ENCODE measurements at regions not wholly inside any gene's neighbourhood (a gene's known extent, or its start where the extent isn't known, plus 50 kb on each side); places are given as distances from the start of the nearest gene placed in this dataset.

- BruUV-seq (replicated peaks): no TSS peak
- Histone ChIP-seq H4K5ac (ENCODE audit: low read depth, low read length) (no peak overlapping the region), H3K4me1 (ENCODE audit: control insufficient read depth, insufficient read depth, low read length) (no peaks in the 10 kb centered on the region), H3K79me1 (ENCODE audit: low read depth in 1 of 2, low read length in 2 of 2) (no peaks in the 10 kb centered on the region), H3K56ac (ENCODE audit: extremely low read depth, insufficient read depth, low read length) (no peak overlapping the region), H2BK20ac (ENCODE audit: low read depth, low read length) (no peak overlapping the region), H3K4me2 (ENCODE audit: low read depth, low read length) (no peak overlapping the region), H2BK120ac (ENCODE audit: low read depth, low read length) (no peak overlapping the region), H3K9me3 (ENCODE audit: control insufficient read depth, insufficient read depth, low read length) (peaks cover 2% of the 10 kb centered on the region; the same call in 1 of the 2 replicates), H3K9me1 (ENCODE audit: insufficient read depth, low read length) (no peaks in the 10 kb centered on the region), H4K20me1 (ENCODE audit: insufficient read depth, low read length) (no peaks in the 10 kb centered on the region), H3K27me3 (ENCODE audit: control insufficient read depth, insufficient read depth, low read length) (no peaks in the 10 kb centered on the region), H3K36me3 (ENCODE audit: control insufficient read depth, insufficient read depth, low read length) (no peaks in the 10 kb centered on the region), H3K4me3 (ENCODE audit: insufficient read depth, low read depth, low read length) (no peak overlapping the region), H3K4ac (ENCODE audit: low read depth, low read length) (no peak overlapping the region), H2BK15ac (ENCODE audit: low read depth, low read length) (no peak overlapping the region), H3K18ac (ENCODE audit: low read depth, low read length) (no peak overlapping the region), H4K8ac (ENCODE audit: low read depth in 2 of 2, low read length in 2 of 2) (no peak overlapping the region), H3K27ac (ENCODE audit: insufficient read depth, low read length) (no peak overlapping the region), H3K23ac (ENCODE audit: low read depth, low read length) (no peak overlapping the region), H2AFZ (replicated peaks; ENCODE audit: low read length, poor library complexity) (no peak overlapping the region), H3K9ac (ENCODE audit: low read depth, low read length) (no peak overlapping the region), H2AK9ac (replicated peaks; ENCODE audit: low read depth, low read length, poor library complexity) (no peak overlapping the region), H4K91ac (ENCODE audit: insufficient read depth, low read depth, low read length) (no peak overlapping the region), H3K14ac (replicated peaks; ENCODE audit: low read depth, low read length) (no peak overlapping the region), H2AK5ac (ENCODE audit: low read depth, low read length) (no peak overlapping the region), H2BK5ac (ENCODE audit: low read depth, low read length, poor library complexity, severe bottlenecking) (no peak overlapping the region)
- TF ChIP-seq CEBPB (IDR thresholded peaks at IDR 0.05; ENCODE audit: low read depth, low read length) (no peak), POLR2A (IDR thresholded peaks at IDR 0.05; ENCODE audit: low read depth, low read length) (no peak)
- no peak for DNase-seq
- dilution Hi-C loops (cut with HindIII; ENCODE audit: low sequenced_read_pairs, unreplicated experiment) (no loop called here), in situ Hi-C loops (cut with MboI; ENCODE audit: low sequenced_read_pairs) (no loop called here), intact Hi-C loops (cut with micrococcal nuclease) (no loop called here)
- CTCF ChIA-PET: interaction anchor here (0.6 kb wide), 1 partner anchor 45 kb away, joined by 3 read pairs; no protein-coding TSS in a partner anchor
- no CpG with 5 or more reads among the region's 2 CpGs for WGBS, 2 experiments (ENCODE audit: extremely low coverage in 2 of 2, insufficient read length in 1 of 2)
- POLR2A ChIA-PET (ENCODE audit: unreplicated experiment): no interaction called here
- no peak for ATAC-seq (ENCODE audit: low read depth)
Measured at GRCh38 chrX:4225086-4225485, 511.6 kb upstream of the PRKX start.

All from IMR-90 (cell line).